Esophagus muscularis mucosa (tissue), 4 donors: ENCODE measurements at regions not wholly inside any gene's neighbourhood (a gene's known extent, or its start where the extent isn't known, plus 50 kb on each side); places are given as distances from the start of the nearest gene placed in this dataset.

Experiments
- DNase-seq: peaks from one replicate; pipeline ENCODE4 v3.0.0-alpha.2; 2017; ENCODE audit errors: extremely low spot score
- H3K27ac ChIP-seq, 4 donors: fragments of 200-600 bp; sonication (generic); replicated peaks in 1 of 4; 1 replicate in 3 of 4; 2 replicates in 1 of 4; pipeline ENCODE4 v1.5.1; 2016 to 2019; ENCODE audit warnings: mild to moderate bottlenecking in 1 of 4
- H3K27me3 ChIP-seq, 4 donors: fragments of 200-600 bp; sonication (generic); one replicate each; pipeline versions ENCODE4 v1.5.1 to v1.6.0; 2016 to 2019
- H3K36me3 ChIP-seq, 4 donors: fragments of 200-600 bp; sonication (generic); one replicate each; pipeline ENCODE4 v1.5.1; 2016 to 2019
- H3K4me1 ChIP-seq, 4 donors: fragments of 200-600 bp; sonication (generic); one replicate each; pipeline ENCODE4 v1.5.1; 2016 to 2019
- H3K4me3 ChIP-seq, 4 donors: fragments of 200-600 bp; sonication (generic); 1 replicate in 2 of 4; 2 replicates in 2 of 4; pipeline ENCODE4 v1.5.1; 2016 to 2019; ENCODE audit warnings: mild to moderate bottlenecking in 4 of 4, moderate library complexity in 1 of 4
- H3K9me3 ChIP-seq, 4 donors: fragments of 200-600 bp; sonication (generic); 1 replicate in 3 of 4; 2 replicates in 1 of 4; pipeline ENCODE4 v1.5.1; 2016 to 2019
- CTCF ChIP-seq, 3 experiments: fragments of 200-600 bp in 2 of 3; fragments of 450-650 bp in 1 of 3; sonication (generic) in 2 of 3; IDR thresholded peaks; one replicate each; pipeline ENCODE4 v1.5.1; 2017 to 2019; ENCODE audit warnings: antibody characterized with exemption in 3 of 3, mild to moderate bottlenecking in 2 of 3, moderate library complexity in 1 of 3
- EP300 ChIP-seq: sonication (generic); formaldehyde crosslinking; IDR thresholded peaks from one replicate; pipeline ENCODE4 v1.6.1; 2017; ENCODE audit warnings: antibody characterized with exemption
- POLR2A ChIP-seq: fragments of 450-650 bp; IDR thresholded peaks from one replicate; pipeline ENCODE4 v1.6.1; 2017; ENCODE audit warnings: antibody characterized with exemption, moderate library complexity, mild to moderate bottlenecking, low read depth
- POLR2AphosphoS5 ChIP-seq, 2 donors: sonication (generic); formaldehyde crosslinking; IDR thresholded peaks; one replicate each; pipeline ENCODE4 v1.6.1; 2017; ENCODE audit warnings: antibody characterized with exemption in 2 of 2
- whole genome bisulfite sequencing: methylation state at CpG from one replicate; pipeline ENCODE4 v1.1.5; 2018; 5-methylcytosine and 5-hydroxymethylcytosine counted together
- intact Hi-C: fragments of 100-400 bp; cut with DNase I; formaldehyde crosslinking; loops from one replicate; pipeline ENCODE4 v1.15.1; 2023

GRCh38 chr4:111952688-111953087 lies 192.6 kb upstream of the FAM241A start:
- Histone ChIP-seq H3K4me1 (no peaks in the 10 kb centered on the region), H3K36me3 (no peaks in the 10 kb centered on the region), H3K27ac (no peak overlapping the region), H3K4me3 (no peak overlapping the region), H3K27me3 (no peaks in the 10 kb centered on the region), H3K9me3 (no peaks in the 10 kb centered on the region)
- intact Hi-C loops, result no loop called here
- no peak for TF ChIP-seq POLR2A
- no peak for TF ChIP-seq POLR2AphosphoS5 (IDR thresholded peaks at IDR 0.05)
- TF ChIP-seq EP300, result no peak
- no peak for TF ChIP-seq CTCF (IDR thresholded peaks at IDR 0.05)
- no peak for DNase-seq

GRCh38 chr4:111954550-111954949 lies 190.7 kb upstream of the FAM241A start:
- intact Hi-C loops, result no loop called here
- WGBS, result 72% methylated on average over 1 of the region's 1 CpG
- Histone ChIP-seq H3K27me3 (no peaks in the 10 kb centered on the region), H3K9me3 (no peaks in the 10 kb centered on the region), H3K4me1 (no peaks in the 10 kb centered on the region), H3K27ac (no peak overlapping the region), H3K36me3 (no peaks in the 10 kb centered on the region), H3K4me3 (no peak overlapping the region)
- DNase-seq, result no peak
- TF ChIP-seq CTCF (IDR thresholded peaks at IDR 0.05) (no peak), EP300 (no peak), POLR2A (no peak), POLR2AphosphoS5 (IDR thresholded peaks at IDR 0.05) (no peak)

- no peaks in the 10 kb centered on the region for H3K27me3 ChIP-seq
- no peaks in the 10 kb centered on the region for H3K4me1 ChIP-seq
- H3K36me3 ChIP-seq, result no peaks in the 10 kb centered on the region
- 31% methylated on average over 4 of the region's 4 CpGs for WGBS
- H3K9me3 ChIP-seq, result no peaks in the 10 kb centered on the region
- H3K27ac ChIP-seq, result no peak overlapping the region
- no peak for TF ChIP-seq CTCF (IDR thresholded peaks at IDR 0.05)
- no peak for TF ChIP-seq EP300
- no peak for TF ChIP-seq POLR2AphosphoS5 (IDR thresholded peaks at IDR 0.05)
- TF ChIP-seq POLR2A, result no peak
- H3K4me3 ChIP-seq, result no peak overlapping the region
- DNase-seq, result no peak
- intact Hi-C loops, result no loop called here
Measured at GRCh38 chr4:111955001-111955400, 190.3 kb upstream of the FAM241A start.

- intact Hi-C loops, result no loop called here
- H3K36me3 ChIP-seq, result no peaks in the 10 kb centered on the region
Measured at GRCh38 chr4:111957116-111957515, 188.1 kb upstream of the FAM241A start.

More at GRCh38 chr4:111957116-111957515, 188.1 kb upstream of the FAM241A start:
- Histone ChIP-seq H3K9me3 (no peaks in the 10 kb centered on the region), H3K4me1 (no peaks in the 10 kb centered on the region), H3K27ac (no peak overlapping the region), H3K27me3 (no peaks in the 10 kb centered on the region), H3K4me3 (no peak overlapping the region)
- WGBS, result 61% methylated on average over 3 of the region's 3 CpGs
- no peak for DNase-seq
- TF ChIP-seq CTCF (IDR thresholded peaks at IDR 0.05) (no peak), POLR2AphosphoS5 (IDR thresholded peaks at IDR 0.05) (no peak), EP300 (no peak), POLR2A (no peak)
